ENCODE measurements at regions not wholly inside any gene's neighbourhood (a gene's known extent, or its start where the extent isn't known, plus 50 kb on each side); places are given as distances from the start of the nearest gene placed in this dataset.

DNA sequence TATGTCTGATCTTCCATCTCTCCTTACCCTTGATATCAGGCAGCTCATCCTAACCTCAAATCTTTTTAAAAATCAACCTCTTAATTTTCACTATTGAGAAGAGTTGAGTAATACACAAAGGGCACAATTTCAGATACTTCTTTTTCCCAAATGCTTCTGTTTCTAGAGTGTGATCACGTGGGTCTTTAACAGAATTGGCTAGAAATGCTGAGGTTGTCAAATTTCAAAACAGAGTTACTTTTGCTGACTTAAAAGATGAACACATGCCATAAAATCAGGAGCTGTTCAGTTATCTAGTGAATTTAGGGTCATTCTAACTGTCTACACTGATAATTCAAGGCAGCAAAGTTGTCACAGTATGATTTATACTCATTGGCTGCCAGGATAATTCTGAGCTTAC, 63.6 kb upstream of the NGF start:
- TF ChIP-seq, protein P1, sequence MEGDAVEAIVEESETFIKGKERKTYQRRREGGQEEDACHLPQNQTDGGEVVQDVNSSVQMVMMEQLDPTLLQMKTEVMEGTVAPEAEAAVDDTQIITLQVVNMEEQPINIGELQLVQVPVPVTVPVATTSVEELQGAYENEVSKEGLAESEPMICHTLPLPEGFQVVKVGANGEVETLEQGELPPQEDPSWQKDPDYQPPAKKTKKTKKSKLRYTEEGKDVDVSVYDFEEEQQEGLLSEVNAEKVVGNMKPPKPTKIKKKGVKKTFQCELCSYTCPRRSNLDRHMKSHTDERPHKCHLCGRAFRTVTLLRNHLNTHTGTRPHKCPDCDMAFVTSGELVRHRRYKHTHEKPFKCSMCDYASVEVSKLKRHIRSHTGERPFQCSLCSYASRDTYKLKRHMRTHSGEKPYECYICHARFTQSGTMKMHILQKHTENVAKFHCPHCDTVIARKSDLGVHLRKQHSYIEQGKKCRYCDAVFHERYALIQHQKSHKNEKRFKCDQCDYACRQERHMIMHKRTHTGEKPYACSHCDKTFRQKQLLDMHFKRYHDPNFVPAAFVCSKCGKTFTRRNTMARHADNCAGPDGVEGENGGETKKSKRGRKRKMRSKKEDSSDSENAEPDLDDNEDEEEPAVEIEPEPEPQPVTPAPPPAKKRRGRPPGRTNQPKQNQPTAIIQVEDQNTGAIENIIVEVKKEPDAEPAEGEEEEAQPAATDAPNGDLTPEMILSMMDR (IDR thresholded peaks at IDR 0.05) = no peak
- TF ChIP-seq POLR2A (IDR thresholded peaks at IDR 0.05) (no peak), EP300 (IDR thresholded peaks at IDR 0.05) (no peak)
